NCI-H2196 (cell line): ENCODE measurements at regions not wholly inside any gene's neighbourhood (a gene's known extent, or its start where the extent isn't known, plus 50 kb on each side); places are given as distances from the start of the nearest gene placed in this dataset.
"Not testable (repeated sequence)": the region's sequence is repeated elsewhere in the genome, so short reads cannot be mapped to it uniquely, and the experiment has no call there.

Experiments used
- DNase-seq: peaks from one replicate; lab custom pipeline; 2025; ENCODE audit not compliant: unreplicated experiment; lab: John Stamatoyannopoulos, UW

DNA sequence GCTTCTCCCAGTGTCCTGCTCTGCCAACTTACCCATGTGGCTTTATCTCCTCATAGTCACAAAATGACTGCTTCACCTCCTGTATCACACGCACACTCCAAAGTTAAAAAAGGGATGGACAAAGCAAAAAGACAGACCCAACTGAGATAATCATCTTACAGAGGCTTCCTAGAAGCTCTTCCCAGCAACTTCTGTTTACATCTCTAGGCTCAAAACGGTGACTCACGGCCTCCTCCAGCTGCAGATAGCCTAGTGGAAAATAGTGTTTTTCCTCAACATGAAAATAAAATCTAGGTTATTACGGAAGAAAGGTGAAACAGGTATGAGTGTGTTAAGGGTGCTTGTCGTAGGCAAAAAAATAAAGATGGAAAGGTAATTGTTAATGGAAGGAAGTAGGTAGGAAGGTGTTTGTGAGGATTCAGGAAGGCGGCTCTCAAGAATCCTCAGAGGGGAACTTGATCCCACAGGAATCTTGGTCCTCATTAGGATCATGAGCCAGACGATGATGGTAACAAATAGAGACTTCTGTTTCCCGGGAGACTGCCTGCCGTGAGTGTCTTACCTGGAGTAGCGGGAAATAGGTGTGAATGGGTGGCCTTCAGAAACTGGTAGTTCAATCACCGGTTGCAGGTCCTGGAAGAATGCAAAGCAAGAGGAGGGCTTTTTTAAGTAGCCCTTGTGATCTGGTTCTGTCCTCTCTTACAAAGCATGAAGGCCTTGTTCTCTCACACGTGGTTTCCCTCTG lies 487.5 kb upstream of the TMEM132C start:
- no peak for DNase-seq

GRCh38 chr12:127780881-127781280 lies 486.1 kb upstream of the TMEM132C start:
- no peak for DNase-seq

DNA sequence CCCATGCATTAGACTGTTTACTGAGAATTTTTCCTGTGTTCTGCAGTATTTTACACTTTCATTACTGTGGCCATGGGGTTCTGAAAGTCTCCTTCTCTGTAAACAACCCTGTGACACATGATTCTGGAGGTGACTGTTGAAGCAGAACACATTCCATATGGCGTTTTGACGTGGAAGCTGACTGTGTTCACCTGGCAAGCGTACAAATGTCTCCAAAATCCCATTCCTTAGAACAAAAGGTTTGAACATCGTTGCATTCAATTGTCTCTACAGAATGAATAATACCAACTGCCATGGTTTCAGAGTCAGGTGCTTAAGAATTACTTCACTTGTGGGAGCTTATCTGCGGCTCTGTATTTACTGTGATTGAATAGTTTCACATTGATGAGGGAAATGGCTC lies 485.6 kb upstream of the TMEM132C start:
- no peak for DNase-seq

DNA sequence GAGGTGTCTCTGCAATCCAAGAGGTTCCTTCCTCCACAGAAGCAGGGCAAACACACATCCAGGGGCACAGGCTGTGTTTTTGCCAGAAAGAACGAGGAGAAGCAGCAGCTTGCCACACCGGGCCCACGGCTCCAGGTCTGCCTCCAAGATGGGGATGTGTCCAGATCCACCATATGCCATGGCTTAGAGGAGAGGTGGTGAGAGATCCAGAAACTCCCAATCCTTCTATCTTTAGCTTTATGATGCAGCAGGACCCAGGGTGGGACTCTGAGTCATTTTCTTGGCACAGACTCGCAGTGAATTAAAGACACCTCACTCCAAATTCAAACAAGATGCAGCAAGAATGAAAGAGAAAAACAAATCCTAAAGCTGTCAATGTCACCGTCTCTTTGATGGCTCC lies 481.4 kb upstream of the TMEM132C start:
- DNase-seq: no peak

- no peak for DNase-seq
Measured at GRCh38 chr12:127785986-127786590, 480.9 kb upstream of the TMEM132C start.

DNA sequence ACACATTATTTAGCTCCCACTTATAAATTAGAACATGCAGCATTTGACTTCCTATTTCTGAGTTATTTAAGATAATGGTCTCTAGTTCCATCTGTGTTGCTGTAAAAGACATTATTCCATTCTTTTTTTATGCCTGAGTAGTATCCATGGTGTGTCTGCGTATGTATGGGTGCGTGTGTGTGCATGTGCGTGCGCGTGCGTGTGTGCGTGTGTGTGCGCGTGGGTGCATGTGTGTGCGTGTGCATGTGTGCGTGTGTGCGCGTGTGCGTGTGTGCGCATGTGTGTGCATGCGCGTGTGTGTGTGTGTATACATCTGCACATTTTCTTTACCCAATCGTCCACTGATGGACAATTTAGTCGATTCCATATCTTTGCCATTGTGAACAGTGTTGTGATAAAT lies 479.4 kb upstream of the TMEM132C start:
- no peak for DNase-seq

GRCh38 chr12:127790376-127790775 lies 476.6 kb upstream of the TMEM132C start:
- DNase-seq: no peak

DNA sequence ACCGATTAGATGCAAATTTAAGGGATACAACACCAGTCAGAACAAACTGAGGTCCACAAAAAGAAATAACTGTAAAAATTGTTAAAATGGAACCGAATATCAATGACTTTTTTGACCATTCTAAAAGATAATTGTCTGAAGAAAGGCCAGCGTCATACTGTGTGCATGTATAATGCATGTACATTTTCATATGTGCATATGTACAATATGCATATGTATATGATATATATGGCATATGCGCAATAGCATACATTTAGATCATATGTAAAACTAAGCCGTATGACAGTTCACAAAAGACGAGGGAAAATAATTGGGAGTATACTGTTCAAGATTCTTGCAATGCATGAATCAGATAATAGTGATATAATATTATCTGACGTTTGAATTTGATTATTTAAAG lies 475.8 kb upstream of the TMEM132C start:
- DNase-seq: no peak

- DNase-seq: no peak
Measured at GRCh38 chr12:127797918-127798317, 469.1 kb upstream of the TMEM132C start.

DNA sequence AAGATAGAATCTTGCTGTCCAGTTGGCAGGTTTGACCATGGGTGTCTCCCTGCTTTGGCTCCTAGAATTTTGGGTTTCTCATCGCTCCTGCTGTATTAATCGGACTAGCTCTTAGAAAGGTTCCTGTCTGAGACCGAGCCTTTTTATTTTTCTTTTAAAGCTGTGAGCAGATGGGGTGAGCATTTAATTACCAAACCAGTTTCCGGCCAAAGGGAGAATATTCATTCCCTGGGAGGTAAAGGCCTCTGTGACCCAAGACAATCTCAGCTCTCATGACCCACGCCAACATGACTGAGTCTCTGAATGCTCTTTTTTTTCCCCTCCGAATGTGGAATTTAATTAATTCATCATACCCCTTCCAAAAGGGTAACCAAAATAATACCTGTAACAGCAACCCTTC lies 464.7 kb upstream of the TMEM132C start:
- DNase-seq: no peak

- no peak for DNase-seq
Measured at GRCh38 chr12:127803545-127803944, 463.4 kb upstream of the TMEM132C start.

DNA sequence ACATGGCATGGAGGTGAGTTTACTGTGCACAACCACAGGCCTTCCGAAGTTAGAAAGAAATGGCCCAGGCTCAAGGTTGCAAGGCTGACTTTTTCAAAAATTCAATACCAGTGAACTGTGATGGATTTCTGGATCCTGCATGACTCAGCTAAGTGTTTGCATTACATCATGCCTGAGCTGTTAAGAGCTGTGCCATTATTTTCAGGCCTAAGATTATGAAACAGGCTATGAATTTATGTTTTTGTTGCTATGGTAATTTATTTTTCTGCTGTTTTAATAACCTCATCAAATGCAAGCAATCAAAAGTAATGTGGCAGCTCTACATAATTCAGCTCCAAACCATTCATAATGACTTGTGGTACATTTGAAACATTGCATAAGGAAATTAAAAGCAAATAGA lies 457.7 kb upstream of the TMEM132C start:
- DNase-seq: no peak

DNA sequence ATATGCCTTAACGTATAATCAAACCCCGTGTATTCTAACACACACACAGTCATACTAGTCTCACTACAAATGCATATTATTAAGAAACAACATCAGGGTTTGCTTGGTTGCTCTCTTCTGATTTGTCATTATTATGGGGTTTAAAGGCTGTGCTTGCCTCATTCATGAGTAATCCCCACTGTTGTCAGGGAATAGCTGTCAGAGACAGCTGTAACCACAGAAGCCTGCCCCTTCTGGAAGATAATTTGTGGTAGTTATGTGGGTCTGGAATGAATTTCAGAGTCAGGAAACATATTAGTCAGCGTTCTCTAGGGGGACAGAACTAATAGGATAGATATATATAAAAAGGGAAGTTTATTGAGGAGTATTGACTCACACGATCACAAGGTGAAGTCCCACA lies 456.9 kb upstream of the TMEM132C start:
- DNase-seq: no peak

DNA sequence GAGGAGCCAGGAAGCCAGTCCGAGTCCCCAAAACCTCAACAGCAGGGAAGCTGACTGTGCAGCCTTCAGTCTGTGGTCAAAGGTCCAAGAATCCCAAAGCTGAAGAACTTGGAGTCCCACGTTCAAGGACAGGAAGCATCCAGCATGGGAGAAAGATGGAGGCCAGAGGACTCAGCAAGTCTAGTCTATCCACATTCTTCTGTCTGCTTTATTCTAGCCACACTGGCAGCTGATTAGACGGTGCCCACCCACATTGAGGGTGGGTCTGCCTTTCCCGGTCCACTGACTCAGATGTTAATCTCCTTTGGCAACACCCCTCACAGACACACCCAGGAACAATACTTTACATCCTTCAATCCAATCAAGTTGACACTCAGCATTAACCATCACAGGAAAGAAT lies 456.5 kb upstream of the TMEM132C start:
- DNase-seq: not testable (repeated sequence)

GRCh38 chr12:127811988-127812387 lies 455.0 kb upstream of the TMEM132C start:
- no peak for DNase-seq

- no peak for DNase-seq
Measured at GRCh38 chr12:127813147-127813546, 453.8 kb upstream of the TMEM132C start.

- DNase-seq: no peak
Measured at GRCh38 chr12:127819056-127819455, 447.9 kb upstream of the TMEM132C start.

- DNase-seq: no peak
Measured at GRCh38 chr12:127820271-127820670, 446.7 kb upstream of the TMEM132C start.

- DNase-seq: no peak
Measured at GRCh38 chr12:127820846-127821245, 446.1 kb upstream of the TMEM132C start.

DNA sequence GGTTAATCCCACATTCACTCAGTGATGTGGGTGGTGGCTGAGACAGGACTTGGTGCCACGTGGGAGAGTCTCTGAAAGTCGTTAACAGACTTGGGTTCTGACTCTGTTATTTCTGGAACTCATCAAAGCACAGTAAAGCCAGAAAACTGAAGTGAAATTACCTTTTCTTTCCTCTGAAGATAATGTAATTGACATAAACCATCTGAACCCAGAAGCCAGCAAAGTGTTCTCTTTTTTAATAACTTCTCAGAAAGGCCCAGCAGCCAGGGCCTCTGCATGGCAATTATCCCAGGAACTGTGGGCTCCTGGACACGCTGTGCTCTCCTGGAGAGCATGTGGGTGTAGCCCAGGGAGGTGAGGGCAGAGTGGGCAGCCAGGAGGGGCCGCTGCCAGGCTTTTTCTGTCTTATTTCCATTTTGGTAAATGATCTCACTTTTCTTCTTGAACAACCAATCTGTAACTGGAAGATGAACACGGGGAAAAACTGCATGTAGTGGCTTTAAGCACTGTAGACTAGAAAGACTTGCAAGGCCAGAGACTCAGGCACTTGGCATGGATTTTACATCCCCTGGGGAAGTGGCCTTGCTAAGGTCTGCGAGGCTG lies 444.1 kb upstream of the TMEM132C start:
- no peak for DNase-seq

DNA sequence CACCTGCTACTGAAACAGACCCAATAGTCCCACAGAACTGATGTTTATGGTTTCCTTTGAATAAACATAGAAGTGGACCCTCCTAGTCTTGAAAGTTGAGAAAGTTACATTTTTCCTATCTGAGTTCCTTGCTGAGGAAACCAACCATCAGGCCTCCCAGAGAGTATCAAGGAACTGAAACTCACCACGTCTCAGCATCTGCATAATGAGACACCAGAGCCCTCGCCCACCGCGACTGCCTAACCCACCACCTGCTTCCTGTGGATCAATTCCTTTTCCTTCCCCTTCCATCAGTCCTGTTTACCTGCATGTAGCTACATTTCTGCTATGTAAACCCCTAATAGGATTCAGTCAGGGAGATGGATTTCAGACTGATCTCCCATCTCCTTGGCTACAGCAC lies 443.2 kb upstream of the TMEM132C start:
- DNase-seq: no peak

DNA sequence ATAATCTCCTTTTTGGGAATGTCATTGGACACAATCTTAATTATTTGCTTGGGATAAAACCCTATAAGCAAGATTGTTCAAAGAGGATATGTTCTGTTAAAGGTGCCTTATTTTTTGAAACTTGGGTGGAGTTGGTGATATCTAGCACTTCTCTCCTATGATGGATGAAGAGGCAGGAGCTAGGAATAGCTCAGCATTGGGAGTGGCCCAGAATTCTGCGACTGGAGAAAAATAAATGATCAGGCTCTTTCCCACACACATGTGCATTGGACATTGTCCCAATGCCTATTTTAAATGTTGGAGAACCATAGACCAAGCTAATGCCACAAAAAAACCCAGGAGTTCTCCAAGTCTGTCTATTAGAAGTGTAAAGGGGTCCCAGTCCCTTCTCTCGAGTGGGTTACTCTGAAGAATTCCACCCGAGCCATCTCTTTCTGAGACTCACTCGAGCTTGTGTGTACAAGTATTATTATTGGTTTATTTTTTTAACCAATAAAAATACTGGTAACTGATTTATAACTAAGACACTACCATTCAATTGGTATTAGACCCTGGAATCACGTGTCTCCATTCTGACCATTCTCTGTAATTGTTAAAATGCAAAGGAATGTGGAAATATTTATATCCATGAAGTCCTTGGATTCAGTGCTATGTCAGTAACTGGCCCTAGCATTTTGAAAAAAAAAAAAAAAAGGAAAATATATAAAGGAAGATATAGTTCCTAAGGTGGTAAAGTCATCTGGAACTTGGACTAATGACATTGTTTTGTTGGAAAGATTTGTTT lies 437.5 kb upstream of the TMEM132C start:
- DNase-seq: no peak
